Transverse colon (tissue), 4 donors: ENCODE measurements at regions not wholly inside any gene's neighbourhood (a gene's known extent, or its start where the extent isn't known, plus 50 kb on each side); places are given as distances from the start of the nearest gene placed in this dataset.

Experiments used
- DNase-seq: peaks from one replicate; pipeline ENCODE4 v3.0.0-alpha.2; 2019
- H3K27ac ChIP-seq, 4 donors: fragments of 200-600 bp; sonication (generic); 2 replicates each; pipeline ENCODE4 v1.5.1; 2016 to 2018; ENCODE audit warnings: inconsistent platforms in 4 of 4
- H3K27me3 ChIP-seq: fragments of 200-600 bp; sonication (generic); 2 replicates; pipeline ENCODE4 v1.5.1; 2017; ENCODE audit warnings: inconsistent platforms
- H3K36me3 ChIP-seq, 4 donors: fragments of 200-600 bp; sonication (generic); 2 replicates each; pipeline ENCODE4 v1.5.1; 2017 to 2019; ENCODE audit warnings: inconsistent platforms in 4 of 4
- H3K4me1 ChIP-seq, 4 donors: fragments of 200-600 bp; sonication (generic); 2 replicates each; pipeline ENCODE4 v1.5.1; 2017 to 2020; ENCODE audit warnings: inconsistent platforms in 4 of 4
- H3K4me3 ChIP-seq, 4 donors: fragments of 200-600 bp; sonication (generic); 1 replicate in 1 of 4; 2 replicates in 3 of 4; pipeline versions ENCODE4 v1.5.1 to v1.6.1; 2017 to 2019; ENCODE audit warnings: inconsistent platforms in 4 of 4
- H3K9me3 ChIP-seq, 2 donors: fragments of 200-600 bp; sonication (generic); 2 replicates each; pipeline ENCODE4 v1.5.1; 2017 to 2019; ENCODE audit warnings: inconsistent platforms in 2 of 2
- CTCF ChIP-seq, 5 experiments: fragments of 200-600 bp in 3 of 5; fragments of 450-650 bp in 2 of 5; sonication (generic) in 3 of 5; IDR thresholded peaks; 1 replicate in 2 of 5; 2 replicates in 3 of 5; pipeline ENCODE4 v1.5.1; 2016 to 2017; ENCODE audit warnings: antibody characterized with exemption in 5 of 5, inconsistent platforms in 3 of 5, mild to moderate bottlenecking in 2 of 5, moderate library complexity in 1 of 5
- EP300 ChIP-seq: sonication (generic); formaldehyde crosslinking; IDR thresholded peaks from one replicate; pipeline ENCODE4 v1.6.1; 2017; ENCODE audit warnings: antibody characterized with exemption, low read depth
- POLR2A ChIP-seq: fragments of 450-650 bp; IDR thresholded peaks from one replicate; pipeline ENCODE4 v1.6.1; 2016; ENCODE audit warnings: antibody characterized with exemption, mild to moderate bottlenecking, moderate library complexity
- POLR2AphosphoS5 ChIP-seq, 3 donors: sonication (generic); formaldehyde crosslinking; IDR thresholded peaks; one replicate each; pipeline ENCODE4 v1.6.1; 2016; ENCODE audit warnings: antibody characterized with exemption in 3 of 3
- WGBS, 2 donors: methylation state at CpG; one replicate each; pipeline ENCODE4 v1.1.5; 2018; ENCODE audit warnings: low coverage in 1 of 2; 5-methylcytosine and 5-hydroxymethylcytosine counted together
- in situ Hi-C, 4 donors: fragments of 200-750 bp; cut with MboI; loops; one replicate each; pipeline versions ENCODE4 v1.15.0 to v1.15.1; 2017; ENCODE audit warnings: low sequenced_read_pairs in 3 of 4, low pct_ligation_motif_present in 1 of 4, low pct_unique_long_range_greater_than_20kb in 1 of 4
- intact Hi-C: fragments of 100-400 bp; cut with DNase I; formaldehyde crosslinking; loops from one replicate; pipeline ENCODE4 v1.15.1; 2023; ENCODE audit warnings: low total_unique reads

- H3K27ac ChIP-seq: no peak overlapping the region
- no peak overlapping the region for H3K4me3 ChIP-seq
- H3K4me1 ChIP-seq: no peaks in the 10 kb centered on the region
- intact Hi-C loops: no loop called here
- H3K9me3 ChIP-seq: no peaks in the 10 kb centered on the region
- TF ChIP-seq CTCF (IDR thresholded peaks at IDR 0.05) (no peak), POLR2AphosphoS5 (IDR thresholded peaks at IDR 0.05) (no peak), EP300 (no peak), POLR2A (no peak)
- 44 to 64% methylated on average over 1 to 4 of the region's 4 CpGs for WGBS, 2 donors
- no peaks in the 10 kb centered on the region for H3K36me3 ChIP-seq
- DNase-seq: no peak
- in situ Hi-C loops: no loop called here
- H3K27me3 ChIP-seq: no peaks in the 10 kb centered on the region
Measured at GRCh38 chr5:145160679-145161078, 674.5 kb downstream of the PRELID2 start.

DNA sequence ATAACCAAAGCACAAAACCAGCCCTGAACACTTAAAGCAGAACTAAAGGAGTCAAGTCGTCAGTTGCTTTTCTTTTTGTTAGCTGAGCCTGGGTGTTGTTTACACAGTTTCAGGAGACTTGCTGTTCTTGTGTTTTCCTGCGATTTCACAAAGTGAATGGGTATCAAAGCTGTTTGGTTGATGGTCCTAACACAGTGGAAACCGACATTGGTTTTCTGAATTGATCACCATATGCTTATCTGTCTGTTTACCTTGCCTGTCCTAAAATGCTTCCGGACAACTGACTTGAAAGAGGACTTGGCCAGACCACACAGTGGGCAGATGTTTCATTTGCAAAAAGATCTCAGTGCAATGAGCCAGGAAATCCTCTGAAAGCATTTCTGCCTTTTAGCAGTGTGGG, 676.4 kb downstream of the PRELID2 start:
- intact Hi-C loops: no loop called here
- no peak overlapping the region for H3K27ac ChIP-seq
- in situ Hi-C loops: no loop called here
- no peaks in the 10 kb centered on the region for H3K4me1 ChIP-seq
- H3K4me3 ChIP-seq: no peak overlapping the region
- H3K9me3 ChIP-seq: no peaks in the 10 kb centered on the region
- H3K36me3 ChIP-seq: no peaks in the 10 kb centered on the region
- DNase-seq: no peak
- TF ChIP-seq POLR2AphosphoS5 (IDR thresholded peaks at IDR 0.05) (no peak), EP300 (no peak), CTCF (IDR thresholded peaks at IDR 0.05) (no peak), POLR2A (no peak)
- 37 to 53% methylated on average over 4 of the region's 4 CpGs for WGBS, 2 donors
- no peaks in the 10 kb centered on the region for H3K27me3 ChIP-seq

DNA sequence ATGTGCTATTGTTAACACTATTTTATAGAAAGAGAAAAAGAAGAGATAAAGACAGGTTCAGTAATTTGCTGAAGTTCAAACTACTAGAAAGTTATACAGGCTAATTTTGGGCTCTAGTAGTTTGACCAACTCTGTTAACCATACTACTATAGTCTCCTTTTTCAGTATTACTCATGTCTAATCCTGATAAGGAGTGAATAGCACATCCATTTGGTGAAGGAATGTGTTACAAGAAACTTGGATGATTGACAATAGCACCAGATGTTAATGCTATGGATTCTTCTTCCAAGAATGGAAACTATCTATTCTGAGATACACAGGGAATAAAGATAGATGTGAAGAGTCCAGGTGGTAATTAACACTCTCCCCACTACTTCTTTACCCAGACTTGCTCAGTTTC, 677.3 kb downstream of the PRELID2 start:
- intact Hi-C loops (no loop called here), in situ Hi-C loops (no loop called here)
- H3K27ac ChIP-seq: no peak overlapping the region
- no peak for TF ChIP-seq POLR2A
- no peak for TF ChIP-seq POLR2AphosphoS5 (IDR thresholded peaks at IDR 0.05)
- TF ChIP-seq CTCF (IDR thresholded peaks at IDR 0.05): no peak
- TF ChIP-seq EP300: no peak
- no peak for DNase-seq
- no peaks in the 10 kb centered on the region for H3K36me3 ChIP-seq
- H3K9me3 ChIP-seq: no peaks in the 10 kb centered on the region
- H3K4me3 ChIP-seq: no peak overlapping the region
- no peaks in the 10 kb centered on the region for H3K27me3 ChIP-seq
- H3K4me1 ChIP-seq: no peaks in the 10 kb centered on the region

GRCh38 chr5:145141534-145141933, 693.6 kb downstream of the PRELID2 start:
- no peak for TF ChIP-seq POLR2AphosphoS5 (IDR thresholded peaks at IDR 0.05)
- no peak for TF ChIP-seq EP300
- no peak for TF ChIP-seq CTCF (IDR thresholded peaks at IDR 0.05)
- no peak for TF ChIP-seq POLR2A
- H3K27ac ChIP-seq: no peak overlapping the region
- H3K4me1 ChIP-seq: no peaks in the 10 kb centered on the region
- 81 to 83% methylated on average over 1 of the region's 1 CpG for WGBS, 2 donors
- no peaks in the 10 kb centered on the region for H3K36me3 ChIP-seq
- H3K27me3 ChIP-seq: no peaks in the 10 kb centered on the region
- no peak overlapping the region for H3K4me3 ChIP-seq
- in situ Hi-C loops (no loop called here), intact Hi-C loops (no loop called here)
- no peaks in the 10 kb centered on the region for H3K9me3 ChIP-seq
- no peak for DNase-seq
